ENCODE measurements at regions not wholly inside any gene's neighbourhood (a gene's known extent, or its start where the extent isn't known, plus 50 kb on each side); places are given as distances from the start of the nearest gene placed in this dataset.

DNA sequence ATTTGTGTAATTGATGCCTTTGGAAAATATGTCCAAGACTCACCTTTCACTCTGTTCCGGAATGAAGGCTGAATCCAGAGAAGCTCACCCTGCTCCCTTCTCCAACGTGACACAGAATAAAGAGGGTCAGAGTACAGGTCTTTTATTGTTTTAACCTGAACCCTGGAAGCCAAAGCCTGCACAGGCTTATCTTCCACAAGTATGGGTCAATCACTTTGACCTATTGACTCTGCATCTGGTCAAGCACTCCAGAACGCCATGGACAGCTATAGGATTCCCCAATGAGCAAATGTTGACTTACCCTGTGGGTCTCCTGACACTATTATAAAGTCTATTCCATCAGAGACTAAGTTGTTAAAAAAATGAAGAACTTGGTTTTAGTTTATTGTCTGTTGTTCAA, 158.4 kb upstream of the MYLIP start:
- TF ChIP-seq TARDBP (IDR thresholded peaks at IDR 0.05) (no peak), SP1 (IDR thresholded peaks at IDR 0.05) (no peak), L3MBTL2 (conservative IDR thresholded peaks at IDR 0.05) (no peak), FOXA1 (IDR thresholded peaks at IDR 0.05) (no peak), FOXK2 (IDR thresholded peaks at IDR 0.05) (no peak), NFRKB (IDR thresholded peaks at IDR 0.05) (no peak), FOXM1 (IDR thresholded peaks at IDR 0.05; ENCODE audit: borderline replicate concordance) (no peak), HDGF (IDR thresholded peaks at IDR 0.05; ENCODE audit: borderline replicate concordance) (no peak)
- TF ChIP-seq, protein P1, sequence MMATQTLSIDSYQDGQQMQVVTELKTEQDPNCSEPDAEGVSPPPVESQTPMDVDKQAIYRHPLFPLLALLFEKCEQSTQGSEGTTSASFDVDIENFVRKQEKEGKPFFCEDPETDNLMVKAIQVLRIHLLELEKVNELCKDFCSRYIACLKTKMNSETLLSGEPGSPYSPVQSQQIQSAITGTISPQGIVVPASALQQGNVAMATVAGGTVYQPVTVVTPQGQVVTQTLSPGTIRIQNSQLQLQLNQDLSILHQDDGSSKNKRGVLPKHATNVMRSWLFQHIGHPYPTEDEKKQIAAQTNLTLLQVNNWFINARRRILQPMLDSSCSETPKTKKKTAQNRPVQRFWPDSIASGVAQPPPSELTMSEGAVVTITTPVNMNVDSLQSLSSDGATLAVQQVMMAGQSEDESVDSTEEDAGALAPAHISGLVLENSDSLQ (IDR thresholded peaks at IDR 0.05): no peak

Data from HEK293T (cell line).